KMS-11 (cell line): ENCODE measurements at regions not wholly inside any gene's neighbourhood (a gene's known extent, or its start where the extent isn't known, plus 50 kb on each side); places are given as distances from the start of the nearest gene placed in this dataset.

ENCODE experiments used
- H2AFZ ChIP-seq: fragments of 200-600 bp; sonication (generic); 2 replicates; pipeline ENCODE4 v1.6.1; 2016; ENCODE audit warnings: antibody characterized with exemption, mixed run types, low read depth
- H3K27ac ChIP-seq: fragments of 200-600 bp; sonication (generic); 2 replicates; pipeline ENCODE4 v1.6.1; 2016; ENCODE audit warnings: mild to moderate bottlenecking, mixed run types
- H3K27me3 ChIP-seq: fragments of 200-600 bp; sonication (generic); 2 replicates; pipeline ENCODE4 v1.6.1; 2017; ENCODE audit warnings: mild to moderate bottlenecking, low read depth, mixed run types, moderate library complexity; ENCODE audit not compliant: insufficient read depth
- H3K36me3 ChIP-seq: fragments of 200-600 bp; sonication (generic); 2 replicates; pipeline ENCODE4 v1.6.1; 2017; ENCODE audit warnings: mild to moderate bottlenecking, mixed run types; ENCODE audit not compliant: insufficient read depth
- H3K4me1 ChIP-seq: fragments of 200-600 bp; sonication (generic); 2 replicates; pipeline ENCODE4 v1.6.1; 2016; ENCODE audit warnings: mild to moderate bottlenecking, low read depth, mixed run types; ENCODE audit not compliant: poor library complexity, severe bottlenecking
- H3K4me2 ChIP-seq: fragments of 200-600 bp; sonication (generic); 2 replicates; pipeline ENCODE4 v1.7.0; 2016; ENCODE audit warnings: mild to moderate bottlenecking, mixed run types
- H3K4me3 ChIP-seq: fragments of 200-600 bp; sonication (generic); IDR thresholded peaks from 2 replicates; pipeline ENCODE4 v1.6.1; 2017; ENCODE audit warnings: low read depth, low read length, mixed read lengths; ENCODE audit not compliant: insufficient read depth
- H3K79me2 ChIP-seq: fragments of 200-600 bp; sonication (generic); 2 replicates; pipeline ENCODE4 v1.6.1; 2016; ENCODE audit warnings: low read depth, mixed run types; ENCODE audit not compliant: insufficient read depth
- H3K9ac ChIP-seq: fragments of 200-600 bp; sonication (generic); 2 replicates; pipeline ENCODE4 v1.6.1; 2016; ENCODE audit warnings: mild to moderate bottlenecking, mixed run types
- H4K20me1 ChIP-seq: fragments of 200-600 bp; sonication (generic); 2 replicates; pipeline ENCODE4 v1.6.1; 2016; ENCODE audit warnings: mild to moderate bottlenecking, mixed run types; ENCODE audit not compliant: insufficient read depth
- TF ChIP-seq, protein P1 (sequence below): fragments of 200-600 bp; sonication (generic); conservative IDR thresholded peaks from 2 replicates; pipeline ENCODE4 v1.6.1; 2017; ENCODE audit warnings: low read depth, mild to moderate bottlenecking, antibody characterized with exemption, low read length, moderate library complexity, mixed read lengths

- Histone ChIP-seq H3K36me3 (no peaks in the 10 kb centered on the region), H4K20me1 (no peaks in the 10 kb centered on the region), H2AFZ (no peak overlapping the region), H3K4me3 (no peak overlapping the region), H3K9ac (no peak overlapping the region), H3K27me3 (no peaks in the 10 kb centered on the region), H3K27ac (no peak overlapping the region), H3K4me1 (no peaks in the 10 kb centered on the region), H3K4me2 (no peak overlapping the region), H3K79me2 (no peaks in the 10 kb centered on the region)
- TF ChIP-seq, protein P1, sequence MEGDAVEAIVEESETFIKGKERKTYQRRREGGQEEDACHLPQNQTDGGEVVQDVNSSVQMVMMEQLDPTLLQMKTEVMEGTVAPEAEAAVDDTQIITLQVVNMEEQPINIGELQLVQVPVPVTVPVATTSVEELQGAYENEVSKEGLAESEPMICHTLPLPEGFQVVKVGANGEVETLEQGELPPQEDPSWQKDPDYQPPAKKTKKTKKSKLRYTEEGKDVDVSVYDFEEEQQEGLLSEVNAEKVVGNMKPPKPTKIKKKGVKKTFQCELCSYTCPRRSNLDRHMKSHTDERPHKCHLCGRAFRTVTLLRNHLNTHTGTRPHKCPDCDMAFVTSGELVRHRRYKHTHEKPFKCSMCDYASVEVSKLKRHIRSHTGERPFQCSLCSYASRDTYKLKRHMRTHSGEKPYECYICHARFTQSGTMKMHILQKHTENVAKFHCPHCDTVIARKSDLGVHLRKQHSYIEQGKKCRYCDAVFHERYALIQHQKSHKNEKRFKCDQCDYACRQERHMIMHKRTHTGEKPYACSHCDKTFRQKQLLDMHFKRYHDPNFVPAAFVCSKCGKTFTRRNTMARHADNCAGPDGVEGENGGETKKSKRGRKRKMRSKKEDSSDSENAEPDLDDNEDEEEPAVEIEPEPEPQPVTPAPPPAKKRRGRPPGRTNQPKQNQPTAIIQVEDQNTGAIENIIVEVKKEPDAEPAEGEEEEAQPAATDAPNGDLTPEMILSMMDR: no peak
These were observed 246.9 kb upstream of the PARD3B start for GRCh38 chr2:204298404-204298803.

GRCh38 chr2:204299766-204300165 is 245.5 kb upstream of the PARD3B start:
- H2AFZ ChIP-seq: no peak overlapping the region
- no peaks in the 10 kb centered on the region for H4K20me1 ChIP-seq
- no peak overlapping the region for H3K27ac ChIP-seq
- TF ChIP-seq, protein P1: no peak
- no peak overlapping the region for H3K9ac ChIP-seq
- H3K27me3 ChIP-seq: no peaks in the 10 kb centered on the region
- H3K4me2 ChIP-seq: no peak overlapping the region
- no peak overlapping the region for H3K4me3 ChIP-seq
- H3K36me3 ChIP-seq: no peaks in the 10 kb centered on the region
- H3K79me2 ChIP-seq: no peaks in the 10 kb centered on the region
- H3K4me1 ChIP-seq: no peaks in the 10 kb centered on the region

- Histone ChIP-seq H3K27me3 (no peaks in the 10 kb centered on the region), H2AFZ (no peak overlapping the region), H3K9ac (no peak overlapping the region), H4K20me1 (no peaks in the 10 kb centered on the region), H3K4me2 (no peak overlapping the region), H3K4me1 (no peaks in the 10 kb centered on the region), H3K36me3 (no peaks in the 10 kb centered on the region), H3K27ac (no peak overlapping the region), H3K79me2 (no peaks in the 10 kb centered on the region), H3K4me3 (no peak overlapping the region)
- TF ChIP-seq, protein P1: no peak
These were observed 238.6 kb upstream of the PARD3B start for GRCh38 chr2:204306667-204307066.

DNA sequence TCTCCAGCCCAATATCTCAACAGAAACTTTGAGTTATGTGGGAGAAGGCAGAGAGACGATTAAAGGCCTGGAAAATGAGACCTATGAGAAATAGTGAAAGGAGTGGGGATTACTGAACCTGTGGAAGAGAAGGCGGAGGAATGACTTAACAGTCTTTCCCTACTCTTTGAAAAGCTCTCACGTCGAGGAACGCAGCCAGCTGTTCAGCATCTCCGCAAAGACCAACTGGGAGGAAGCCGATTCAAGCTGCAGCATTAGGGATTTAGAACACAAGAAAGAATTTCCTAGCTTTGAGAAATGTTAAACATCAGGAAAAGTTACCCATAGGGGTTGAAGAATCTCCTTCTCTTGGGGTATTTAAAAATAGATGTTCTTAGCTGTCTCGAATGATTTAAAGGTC is 233.2 kb upstream of the PARD3B start:
- H4K20me1 ChIP-seq: no peaks in the 10 kb centered on the region
- no peak overlapping the region for H2AFZ ChIP-seq
- H3K79me2 ChIP-seq: no peaks in the 10 kb centered on the region
- H3K27ac ChIP-seq: no peak overlapping the region
- H3K4me2 ChIP-seq: no peak overlapping the region
- no peak overlapping the region for H3K9ac ChIP-seq
- no peaks in the 10 kb centered on the region for H3K27me3 ChIP-seq
- TF ChIP-seq, protein P1: no peak
- H3K4me1 ChIP-seq: no peaks in the 10 kb centered on the region
- no peak overlapping the region for H3K4me3 ChIP-seq
- no peaks in the 10 kb centered on the region for H3K36me3 ChIP-seq

GRCh38 chr2:204313256-204313655 is 232.0 kb upstream of the PARD3B start:
- no peak overlapping the region for H2AFZ ChIP-seq
- H3K27ac ChIP-seq: no peak overlapping the region
- no peak overlapping the region for H3K9ac ChIP-seq
- no peak overlapping the region for H3K4me3 ChIP-seq
- no peaks in the 10 kb centered on the region for H4K20me1 ChIP-seq
- H3K4me1 ChIP-seq: no peaks in the 10 kb centered on the region
- H3K79me2 ChIP-seq: no peaks in the 10 kb centered on the region
- no peaks in the 10 kb centered on the region for H3K27me3 ChIP-seq
- no peaks in the 10 kb centered on the region for H3K36me3 ChIP-seq
- H3K4me2 ChIP-seq: no peak overlapping the region
- TF ChIP-seq, protein P1: no peak
